NAMALWA (cell line): ENCODE measurements at regions not wholly inside any gene's neighbourhood (a gene's known extent, or its start where the extent isn't known, plus 50 kb on each side); places are given as distances from the start of the nearest gene placed in this dataset.

Source experiments
- DNase-seq: peaks from one replicate; pipeline ENCODE4 v3.0.0-alpha.2; 2015; ENCODE audit warnings: low spot score

GRCh38 chr4:27184508-27185155 is 324.0 kb downstream of the STIM2 start:
- DNase-seq, result no peak

GRCh38 chr4:27186710-27187109 is 326.1 kb downstream of the STIM2 start:
- DNase-seq, result no peak

DNA sequence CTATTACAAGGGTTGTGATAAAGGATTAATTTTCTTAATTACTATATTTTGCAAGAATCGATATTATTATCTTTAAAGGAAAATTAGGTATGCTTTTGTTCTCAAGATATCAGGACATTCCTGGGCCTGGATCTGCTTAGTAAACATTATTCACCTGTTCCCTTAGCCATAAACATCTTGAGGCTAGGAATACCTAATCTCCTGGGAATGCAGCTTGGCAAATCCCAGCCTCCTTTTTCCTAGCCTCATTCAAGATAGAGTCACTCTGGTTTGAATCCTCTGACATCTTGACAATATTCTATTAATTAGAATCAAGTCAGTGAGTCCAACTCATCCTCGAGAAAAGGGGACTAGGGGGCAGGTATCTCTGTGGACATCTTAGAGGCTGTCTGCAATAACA is 327.1 kb downstream of the STIM2 start:
- no peak for DNase-seq

GRCh38 chr4:27189683-27190082 is 329.0 kb downstream of the STIM2 start:
- no peak for DNase-seq

GRCh38 chr4:27191592-27191991 is 331.0 kb downstream of the STIM2 start:
- no peak for DNase-seq

GRCh38 chr4:27194599-27195176 is 334.0 kb downstream of the STIM2 start:
- no peak for DNase-seq

DNA sequence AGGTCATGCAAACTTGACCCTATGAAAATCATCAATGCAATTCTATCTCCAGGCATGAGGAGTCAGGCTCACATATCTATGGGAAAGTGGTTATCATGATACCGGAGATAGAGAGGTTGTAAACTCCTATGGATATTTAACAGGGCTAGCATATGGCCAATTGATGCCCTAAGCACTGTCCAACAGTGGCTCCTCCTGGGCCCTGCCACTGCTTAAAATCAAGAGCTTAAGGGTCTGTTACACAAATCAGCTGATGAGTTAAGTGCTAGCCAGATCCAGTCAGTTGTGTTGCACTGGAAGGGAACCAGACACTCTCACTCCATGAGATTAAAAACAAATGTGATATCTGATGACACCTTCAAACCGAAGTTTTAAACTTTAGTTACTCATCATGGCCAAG is 337.6 kb downstream of the STIM2 start:
- DNase-seq, result no peak

DNA sequence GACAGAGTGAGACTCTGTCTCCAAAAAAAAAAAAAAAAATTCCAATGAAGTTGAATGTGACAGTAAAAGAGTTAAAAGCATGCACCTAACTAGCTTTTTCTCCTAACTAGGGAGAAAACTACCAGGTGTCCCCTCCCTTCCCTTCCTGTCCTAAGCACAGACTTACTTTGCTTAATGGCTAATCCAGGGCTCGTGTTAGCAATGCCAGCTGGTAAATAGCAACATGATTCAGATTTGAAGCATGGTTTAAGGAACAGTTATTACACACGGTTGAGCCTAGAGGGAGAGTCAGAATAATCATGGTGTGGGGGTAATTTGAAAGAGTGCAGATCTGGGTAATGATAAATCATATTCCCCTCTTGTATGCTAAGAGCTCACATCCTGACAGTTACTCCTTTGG is 338.3 kb downstream of the STIM2 start:
- no peak for DNase-seq

DNA sequence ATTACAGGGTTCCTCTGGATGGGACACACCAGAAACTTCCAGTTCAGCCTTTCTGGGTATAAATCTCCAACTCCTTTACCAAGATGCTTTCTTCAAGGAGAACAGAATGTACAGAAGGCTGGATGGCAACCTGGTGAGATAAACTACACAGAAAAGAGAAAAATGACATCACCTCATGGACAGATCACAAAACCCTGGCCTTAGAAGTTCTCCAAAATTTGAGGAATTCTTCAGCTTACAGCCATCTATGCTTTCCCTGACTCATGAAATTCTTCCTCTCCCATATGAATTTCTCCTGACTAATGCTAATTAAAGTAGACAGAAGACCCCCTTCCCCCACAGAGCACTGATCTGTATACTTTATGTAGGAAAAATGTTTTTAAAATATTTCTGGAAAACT is 345.4 kb downstream of the STIM2 start:
- no peak for DNase-seq

DNA sequence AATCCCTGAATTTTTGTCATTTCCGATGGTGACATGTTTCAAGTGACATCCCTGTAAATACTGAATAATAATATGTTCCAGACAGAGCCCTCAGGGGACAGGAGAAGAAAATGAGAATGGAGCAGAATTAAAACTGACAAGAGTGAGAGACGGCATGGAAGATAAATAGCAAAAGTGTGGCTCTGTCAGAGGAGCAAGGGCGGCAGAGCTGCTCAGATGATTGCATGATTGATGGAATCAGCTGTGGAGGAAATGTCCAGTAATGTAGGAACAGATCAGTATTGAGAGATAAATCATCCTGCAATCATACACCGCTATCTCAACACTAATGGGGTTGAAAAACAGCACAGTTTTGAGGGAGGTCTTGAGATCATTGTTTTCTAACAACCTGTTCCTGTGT is 350.3 kb downstream of the STIM2 start:
- no peak for DNase-seq

GRCh38 chr4:27214010-27214409 is 353.4 kb downstream of the STIM2 start:
- DNase-seq, result no peak

- no peak for DNase-seq
These were observed 354.7 kb downstream of the STIM2 start for GRCh38 chr4:27215220-27215826.

DNA sequence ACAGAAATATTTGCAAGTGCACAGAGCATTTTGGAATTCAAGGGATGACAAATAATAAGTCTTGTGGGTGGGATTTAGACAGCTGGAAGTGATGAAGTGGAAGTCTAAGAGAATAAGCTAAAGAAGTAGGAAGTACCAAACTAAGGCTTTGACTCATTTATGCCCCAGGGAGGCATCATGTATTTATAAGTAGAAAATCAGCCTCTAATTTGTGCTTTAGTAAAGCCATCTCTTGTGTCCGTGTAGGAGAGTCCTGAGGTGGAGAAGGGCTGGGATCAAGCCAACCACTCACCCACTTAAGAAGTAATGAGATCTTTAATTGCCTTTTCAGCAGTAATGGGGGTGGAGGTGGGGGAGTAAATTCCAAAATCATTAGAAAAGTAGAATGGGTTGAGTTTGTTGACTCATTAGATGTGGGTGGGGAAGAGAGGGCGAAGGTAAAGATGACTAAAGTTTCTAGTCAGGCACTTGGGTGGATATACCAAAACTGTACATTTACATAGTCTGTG is 356.7 kb downstream of the STIM2 start:
- no peak for DNase-seq

- no peak for DNase-seq
These were observed 357.4 kb downstream of the STIM2 start for GRCh38 chr4:27218013-27218412.

DNA sequence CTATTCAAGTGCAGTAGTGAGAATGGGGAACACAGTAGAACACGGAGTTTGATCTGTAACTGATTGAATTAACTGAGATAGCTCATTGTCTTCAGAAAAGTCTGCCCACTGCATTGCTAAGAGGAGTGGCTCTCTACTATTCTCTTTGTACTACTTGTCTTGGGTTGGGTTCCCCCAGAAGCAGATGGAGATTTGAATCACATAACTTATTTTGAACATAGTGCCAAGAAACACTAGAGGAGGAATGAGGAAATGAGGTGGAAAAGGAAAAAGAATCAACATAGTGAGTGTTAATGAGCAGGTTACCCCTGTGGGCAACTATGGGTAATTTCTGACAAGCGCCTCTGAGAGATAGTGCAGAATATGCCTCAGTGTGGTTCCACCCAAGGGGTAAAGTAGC is 362.7 kb downstream of the STIM2 start:
- DNase-seq, result no peak

- no peak for DNase-seq
These were observed 372.9 kb downstream of the STIM2 start for GRCh38 chr4:27233531-27233930.

- no peak for DNase-seq
These were observed 373.8 kb downstream of the STIM2 start for GRCh38 chr4:27234306-27234899.

DNA sequence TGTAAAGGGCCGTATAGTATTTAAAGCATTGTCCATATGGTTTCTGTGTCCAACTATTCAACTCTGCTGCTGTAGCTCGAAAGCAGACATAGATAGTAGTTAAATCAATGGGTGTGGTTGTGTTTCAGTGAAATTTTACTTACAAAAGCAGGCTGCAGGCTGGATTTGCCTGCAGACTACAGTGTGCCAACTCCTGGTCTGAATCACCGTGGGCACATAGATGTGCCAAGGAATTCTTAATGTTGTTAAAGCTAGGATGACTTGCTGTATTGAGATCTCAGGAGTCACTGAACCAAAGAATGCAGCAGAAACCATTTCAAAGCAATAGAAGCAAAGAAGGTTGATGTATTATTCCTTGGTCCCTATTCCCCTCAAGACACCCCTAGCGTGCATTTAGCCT is 379.0 kb downstream of the STIM2 start:
- DNase-seq, result no peak

DNA sequence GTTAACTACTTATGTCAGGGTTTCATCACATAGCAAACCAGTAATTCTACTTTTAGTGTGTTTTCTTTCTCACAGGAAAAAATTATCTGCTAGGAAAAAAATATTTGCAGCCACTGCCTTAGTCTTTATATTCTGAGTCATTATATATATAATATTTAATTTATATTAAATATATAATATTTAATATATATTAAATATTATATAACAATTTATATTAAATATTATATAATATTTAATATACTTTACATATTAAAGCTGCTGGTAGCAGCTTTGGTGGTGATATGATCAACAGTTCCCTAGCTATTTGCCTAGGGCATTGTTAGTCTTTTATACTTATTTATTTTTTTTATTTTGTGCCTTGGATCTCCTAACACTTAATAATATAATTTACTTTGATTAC is 381.6 kb downstream of the STIM2 start:
- no peak for DNase-seq

GRCh38 chr4:27245216-27245615 is 384.6 kb downstream of the STIM2 start:
- DNase-seq, result no peak

DNA sequence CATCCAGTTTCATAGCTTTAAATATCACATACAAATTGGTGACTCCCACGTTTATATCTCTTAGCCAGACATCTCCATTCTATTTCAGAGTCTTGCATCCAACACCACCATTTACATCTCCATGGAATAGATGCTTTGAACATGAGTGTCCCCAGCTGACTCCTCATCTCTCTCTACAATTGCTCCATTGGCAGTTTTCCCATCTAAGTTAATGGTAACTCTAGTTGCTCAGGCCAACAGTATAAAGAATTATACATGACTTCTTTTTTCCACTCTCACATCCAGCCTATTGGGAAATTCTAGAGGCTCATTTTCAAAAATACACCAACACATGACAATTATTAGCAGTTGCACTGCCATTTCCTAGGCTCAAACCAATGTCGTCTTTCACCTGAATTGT is 388.2 kb downstream of the STIM2 start:
- no peak for DNase-seq

- DNase-seq, result no peak
These were observed 391.1 kb downstream of the STIM2 start for GRCh38 chr4:27251771-27252170.

- no peak for DNase-seq
These were observed 406.8 kb downstream of the STIM2 start for GRCh38 chr4:27267339-27267969.
